Stimulated activated naive CD8-positive, alpha-beta T cell treated with anti-CD3 and anti-CD28 coated beads, Interleukin-15, amount 100 ng/mL, for 72 hours (primary cell): ENCODE measurements at regions not wholly inside any gene's neighbourhood (a gene's known extent, or its start where the extent isn't known, plus 50 kb on each side); places are given as distances from the start of the nearest gene placed in this dataset.

Experiments
- ATAC-seq: fragments of 150-1000 bp; cut with Tn5 transposase; 2 replicates; pipeline ENCODE4 v1.10.0; 2021; ENCODE audit warnings: mild to moderate bottlenecking, moderate library complexity
- DNase-seq, 2 donors: peaks; one replicate each; pipeline ENCODE4 v3.0.0; 2021 to 2022
- H3K27ac Mint-ChIP-seq, 2 donors: one replicate each; pipeline ENCODE4 v1.8.0; 2022; ENCODE audit warnings: mild to moderate bottlenecking in 2 of 2, mixed read lengths in 2 of 2, moderate library complexity in 2 of 2
- H3K27me3 Mint-ChIP-seq: one replicate; pipeline ENCODE4 v1.8.0; 2022; ENCODE audit warnings: mixed read lengths
- H3K4me1 Mint-ChIP-seq: one replicate; pipeline ENCODE4 v1.8.0; 2022; ENCODE audit warnings: mild to moderate bottlenecking, mixed read lengths
- H3K4me3 Mint-ChIP-seq, 2 donors: one replicate each; pipeline ENCODE4 v1.8.0; 2022; ENCODE audit warnings: mild to moderate bottlenecking in 2 of 2, mixed read lengths in 2 of 2, moderate library complexity in 1 of 2
- H3K9me3 Mint-ChIP-seq, 2 donors: one replicate each; pipeline ENCODE4 v1.8.0; 2022; ENCODE audit warnings: mixed read lengths in 2 of 2

DNA sequence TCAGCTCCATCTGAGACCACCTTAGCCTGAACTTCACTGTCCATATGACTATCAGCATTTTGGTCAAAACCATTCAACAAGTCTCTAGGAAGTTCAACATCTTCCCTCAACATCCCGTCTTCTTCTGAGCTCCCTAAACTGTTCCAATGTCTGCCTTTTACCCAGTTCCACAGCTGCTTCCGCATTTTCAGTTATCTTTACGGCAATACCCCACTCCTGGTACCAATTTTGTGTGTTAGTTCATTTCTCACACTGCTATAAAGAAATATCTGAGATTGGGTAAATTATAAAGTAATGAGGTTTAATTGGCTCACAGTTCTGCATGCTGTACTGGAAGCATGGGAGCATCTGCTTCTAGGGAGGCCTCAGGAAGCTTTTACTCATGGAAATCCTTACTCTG is 771.2 kb downstream of the SLITRK6 start:
- H3K9me3 Mint-ChIP-seq = peaks cover 7 to 23% of the 10 kb centered on the region in 2 donors
- ATAC-seq (no peak), DNase-seq (no peak)
- no peaks in the 10 kb centered on the region for H3K27me3 Mint-ChIP-seq
- no peak overlapping the region for H3K4me3 Mint-ChIP-seq
- no peaks in the 10 kb centered on the region for H3K4me1 Mint-ChIP-seq
- no peak overlapping the region for H3K27ac Mint-ChIP-seq

DNA sequence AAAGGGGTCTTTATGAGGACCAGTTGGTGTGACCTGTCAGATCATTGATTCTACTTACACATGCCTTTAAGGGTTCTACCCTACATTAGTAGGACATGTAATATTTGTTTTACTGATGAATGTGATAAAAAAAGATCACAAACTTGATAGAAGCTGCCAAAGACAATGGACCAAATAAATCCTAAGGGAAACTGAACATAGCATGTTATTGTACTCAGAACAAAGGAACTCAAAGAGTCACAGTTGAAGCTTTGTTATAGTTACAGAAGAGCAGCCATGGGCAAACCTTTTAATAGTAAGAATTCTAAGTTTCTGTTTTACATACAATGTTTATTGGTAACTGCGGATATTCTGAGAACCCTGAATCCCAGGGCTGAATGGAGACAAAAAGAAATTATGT is 780.1 kb downstream of the SLITRK6 start:
- DNase-seq (no peak), ATAC-seq (no peak)
- H3K4me3 Mint-ChIP-seq = no peak overlapping the region
- no peaks in the 10 kb centered on the region for H3K27me3 Mint-ChIP-seq
- H3K4me1 Mint-ChIP-seq = no peaks in the 10 kb centered on the region
- H3K9me3 Mint-ChIP-seq = peaks cover 9 to 10% of the 10 kb centered on the region in 2 donors
- H3K27ac Mint-ChIP-seq = no peak overlapping the region

DNA sequence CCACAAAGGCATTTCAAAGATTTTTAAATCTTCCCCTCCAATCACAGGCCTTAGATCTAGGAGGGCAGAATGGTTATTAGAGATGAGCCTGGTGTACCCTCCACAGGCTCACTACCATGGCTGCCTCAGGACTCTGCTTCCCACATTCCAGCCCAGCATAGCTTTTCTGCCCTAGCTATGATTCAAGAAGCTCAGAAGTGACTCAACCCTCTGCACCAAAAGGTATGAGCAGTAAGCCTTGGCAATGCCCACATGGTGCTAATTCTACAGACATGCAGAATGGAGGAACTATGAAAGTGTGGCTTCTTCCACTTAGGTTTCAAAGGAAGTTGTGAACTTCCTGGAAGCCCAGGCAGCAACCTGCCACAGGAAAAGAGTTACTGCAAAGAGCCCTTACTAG is 786.2 kb downstream of the SLITRK6 start:
- ATAC-seq (no peak), DNase-seq (no peak)
- H3K9me3 Mint-ChIP-seq = peaks cover 12 to 18% of the 10 kb centered on the region in 2 donors
- no peak overlapping the region for H3K27ac Mint-ChIP-seq
- no peaks in the 10 kb centered on the region for H3K4me1 Mint-ChIP-seq
- H3K27me3 Mint-ChIP-seq = no peaks in the 10 kb centered on the region
- no peak overlapping the region for H3K4me3 Mint-ChIP-seq

DNA sequence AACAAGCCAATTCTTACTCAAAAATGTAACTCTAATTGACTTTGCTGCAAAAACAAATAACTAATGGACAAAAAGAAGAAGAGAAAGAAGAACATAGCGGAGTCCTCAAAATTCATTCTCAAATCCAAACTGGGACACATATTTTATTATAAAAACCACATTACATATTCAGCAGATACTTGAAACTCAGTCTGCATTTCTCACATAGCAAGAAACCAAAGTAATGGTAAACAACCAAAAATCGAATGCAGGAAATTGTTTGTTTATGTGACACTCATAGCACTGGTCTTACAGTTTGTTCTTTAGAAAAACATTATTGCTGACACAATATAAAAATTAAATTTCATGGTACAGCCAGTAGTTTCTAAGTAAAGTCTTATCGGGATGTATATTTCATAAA is 789.8 kb downstream of the SLITRK6 start:
- no peaks in the 10 kb centered on the region for H3K27me3 Mint-ChIP-seq
- ATAC-seq = no peak
- no peak overlapping the region for H3K27ac Mint-ChIP-seq
- DNase-seq = no peak
- peaks cover 12 to 15% of the 10 kb centered on the region in 2 donors for H3K9me3 Mint-ChIP-seq
- H3K4me1 Mint-ChIP-seq = no peaks in the 10 kb centered on the region
- H3K4me3 Mint-ChIP-seq = no peak overlapping the region

DNA sequence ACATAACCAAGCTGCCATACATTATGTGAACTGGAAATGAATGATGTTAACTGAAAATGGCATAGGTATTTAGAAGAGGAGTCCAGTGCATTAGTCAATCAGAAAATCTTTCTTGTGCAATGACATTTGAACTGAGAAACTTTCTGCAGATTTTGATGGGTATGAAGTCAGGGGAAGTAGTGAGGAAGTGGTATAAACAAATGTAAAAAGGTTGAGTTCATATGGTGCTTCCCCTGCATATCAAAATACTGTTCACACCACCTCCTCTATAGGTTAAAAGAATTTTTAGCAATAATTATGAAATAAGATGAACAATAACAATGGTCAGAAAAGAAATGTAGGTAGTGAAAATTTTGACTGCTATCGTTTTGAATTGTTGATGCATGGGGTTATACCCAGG is 800.0 kb downstream of the SLITRK6 start:
- no peaks in the 10 kb centered on the region for H3K4me1 Mint-ChIP-seq
- ATAC-seq (no peak), DNase-seq (no peak)
- no peaks in the 10 kb centered on the region for H3K9me3 Mint-ChIP-seq
- no peak overlapping the region for H3K27ac Mint-ChIP-seq
- H3K4me3 Mint-ChIP-seq = no peak overlapping the region
- H3K27me3 Mint-ChIP-seq = no peaks in the 10 kb centered on the region

DNA sequence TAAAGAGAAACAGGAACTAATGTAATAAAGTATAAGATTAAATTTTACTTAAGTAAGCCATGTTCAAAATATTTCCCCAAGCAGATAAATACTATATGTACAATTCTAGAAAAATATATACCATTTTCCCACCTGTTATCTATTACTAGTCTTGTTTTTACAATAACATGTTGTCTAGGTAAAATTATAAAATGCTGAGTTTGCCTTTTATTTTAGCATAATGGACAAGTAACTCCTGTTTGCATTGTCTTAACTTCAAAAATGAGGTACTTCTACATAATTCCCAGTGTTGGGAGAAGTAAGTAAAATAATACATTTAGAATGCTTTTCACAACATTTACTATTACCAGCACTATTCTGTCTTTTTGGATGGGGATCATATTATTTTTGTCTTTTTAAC is 800.5 kb downstream of the SLITRK6 start:
- Mint-ChIP-seq H3K4me1 (no peaks in the 10 kb centered on the region), H3K9me3 (no peaks in the 10 kb centered on the region), H3K4me3 (no peak overlapping the region), H3K27ac (no peak overlapping the region), H3K27me3 (no peaks in the 10 kb centered on the region)
- no peak for DNase-seq
- ATAC-seq = no peak

DNA sequence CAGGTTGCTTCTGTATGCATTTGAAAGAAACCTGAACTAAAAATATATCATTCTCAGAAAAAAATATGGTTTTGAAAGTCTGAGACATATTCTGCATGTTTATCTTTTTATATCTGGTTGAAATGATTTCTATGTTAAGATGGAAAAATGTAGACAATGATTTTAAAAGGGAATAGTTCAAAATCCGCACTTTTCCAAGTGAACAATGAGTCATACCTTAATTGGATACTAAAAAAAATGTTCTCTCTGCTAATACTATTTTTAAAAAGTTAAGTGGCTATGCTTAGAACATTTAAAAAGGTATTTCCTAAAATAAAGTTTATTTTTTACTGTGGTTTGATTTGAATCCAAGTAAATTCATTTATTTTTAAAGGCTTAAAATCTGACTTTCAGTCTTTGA is 801.4 kb downstream of the SLITRK6 start:
- no peaks in the 10 kb centered on the region for H3K27me3 Mint-ChIP-seq
- no peak for ATAC-seq
- no peaks in the 10 kb centered on the region for H3K4me1 Mint-ChIP-seq
- H3K4me3 Mint-ChIP-seq = no peak overlapping the region
- no peak for DNase-seq
- no peak overlapping the region for H3K27ac Mint-ChIP-seq
- H3K9me3 Mint-ChIP-seq = no peaks in the 10 kb centered on the region

DNA sequence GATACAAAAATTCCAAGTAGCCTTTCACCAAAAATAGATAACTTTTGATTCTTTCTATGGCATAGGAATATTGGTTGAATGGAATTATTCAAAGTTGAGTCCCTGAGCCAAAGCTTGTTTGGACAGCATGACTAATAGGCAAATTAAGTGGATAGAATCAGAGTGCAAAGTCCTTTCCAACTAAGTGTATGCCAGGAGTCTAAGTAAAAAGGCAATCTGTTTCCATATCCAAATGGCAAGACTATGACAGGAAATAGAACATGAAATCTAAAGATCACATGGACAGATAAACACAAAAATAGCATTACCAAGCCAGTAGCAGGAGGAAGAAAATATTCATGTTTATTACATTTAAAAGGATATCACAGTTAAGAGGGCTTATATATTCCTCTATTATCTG is 804.6 kb downstream of the SLITRK6 start:
- no peak for DNase-seq
- H3K4me1 Mint-ChIP-seq = no peaks in the 10 kb centered on the region
- ATAC-seq = no peak
- H3K4me3 Mint-ChIP-seq = no peak overlapping the region
- no peaks in the 10 kb centered on the region for H3K27me3 Mint-ChIP-seq
- H3K27ac Mint-ChIP-seq = no peak overlapping the region
- H3K9me3 Mint-ChIP-seq = peaks cover 0 to 2% of the 10 kb centered on the region in 2 donors

DNA sequence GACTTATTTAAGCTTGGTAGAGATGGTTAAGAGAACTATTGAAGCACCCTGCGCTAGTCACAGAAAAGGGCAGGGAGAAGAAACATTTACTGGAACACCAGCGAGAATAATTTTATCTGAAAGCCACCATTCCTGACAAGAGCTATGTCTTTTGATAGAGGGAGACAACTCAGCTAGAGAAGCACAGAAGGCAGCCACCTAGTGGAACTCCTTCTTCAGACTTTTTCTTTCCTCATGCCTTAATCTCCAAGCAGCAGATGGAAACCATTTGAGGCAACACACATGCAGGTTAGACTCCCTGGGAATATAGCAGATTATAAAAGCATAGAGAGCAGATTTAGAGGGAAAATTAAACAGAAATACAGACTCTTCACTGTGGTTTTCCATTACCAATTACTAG is 813.4 kb downstream of the SLITRK6 start:
- no peak overlapping the region for H3K27ac Mint-ChIP-seq

DNA sequence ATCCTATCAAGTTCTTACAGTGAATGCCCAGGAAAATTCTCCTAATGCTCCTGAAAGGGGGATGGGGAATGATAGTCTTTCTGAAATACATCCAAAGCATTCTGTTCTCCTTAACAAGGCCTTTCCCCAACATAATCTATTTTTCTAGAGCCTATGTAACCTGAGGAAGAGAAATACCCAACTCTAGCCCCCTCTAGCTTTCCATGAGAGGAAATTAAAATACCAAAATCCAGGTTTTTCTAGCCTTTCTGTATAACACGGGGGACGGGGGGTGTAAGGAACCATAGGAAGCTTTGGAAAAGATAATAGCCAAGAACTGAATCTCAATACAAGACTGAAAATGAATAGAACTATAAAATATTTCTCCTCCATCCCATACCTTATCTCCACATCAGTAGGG is 815.9 kb downstream of the SLITRK6 start:
- ATAC-seq = no peak
- no peak overlapping the region for H3K27ac Mint-ChIP-seq
- H3K27me3 Mint-ChIP-seq = no peaks in the 10 kb centered on the region
- no peak for DNase-seq
- no peak overlapping the region for H3K4me3 Mint-ChIP-seq
- no peaks in the 10 kb centered on the region for H3K9me3 Mint-ChIP-seq
- H3K4me1 Mint-ChIP-seq = no peaks in the 10 kb centered on the region

More for the DNA sequence above, 813.4 kb downstream of the SLITRK6 start:
- ATAC-seq (no peak), DNase-seq (no peak)
- Mint-ChIP-seq H3K4me3 (no peak overlapping the region), H3K4me1 (no peaks in the 10 kb centered on the region), H3K27me3 (no peaks in the 10 kb centered on the region), H3K9me3 (peaks cover 0 to 3% of the 10 kb centered on the region in 2 donors)

DNA sequence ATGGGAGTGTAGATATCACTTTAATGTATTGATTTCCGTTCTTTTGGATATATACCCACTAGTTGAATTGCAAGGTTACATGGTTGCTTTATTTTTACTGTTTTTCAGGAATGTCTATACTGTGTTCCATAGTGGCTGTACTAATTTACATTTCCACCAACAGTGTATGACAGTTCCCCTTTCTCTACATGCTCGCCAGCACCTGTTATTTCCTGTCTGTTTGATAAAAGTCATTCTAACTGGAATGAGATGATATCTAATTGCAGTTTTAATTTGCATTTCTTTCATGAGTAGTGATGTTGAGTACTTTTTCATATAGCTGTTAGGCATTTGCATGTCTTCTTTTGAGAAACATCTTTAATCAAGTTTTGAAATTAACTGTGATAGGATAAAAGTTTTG is 818.6 kb downstream of the SLITRK6 start:
- no peak overlapping the region for H3K4me3 Mint-ChIP-seq
- ATAC-seq (no peak), DNase-seq (no peak)
- no peaks in the 10 kb centered on the region for H3K4me1 Mint-ChIP-seq
- no peaks in the 10 kb centered on the region for H3K27me3 Mint-ChIP-seq
- H3K9me3 Mint-ChIP-seq = no peaks in the 10 kb centered on the region
- H3K27ac Mint-ChIP-seq = no peak overlapping the region

DNA sequence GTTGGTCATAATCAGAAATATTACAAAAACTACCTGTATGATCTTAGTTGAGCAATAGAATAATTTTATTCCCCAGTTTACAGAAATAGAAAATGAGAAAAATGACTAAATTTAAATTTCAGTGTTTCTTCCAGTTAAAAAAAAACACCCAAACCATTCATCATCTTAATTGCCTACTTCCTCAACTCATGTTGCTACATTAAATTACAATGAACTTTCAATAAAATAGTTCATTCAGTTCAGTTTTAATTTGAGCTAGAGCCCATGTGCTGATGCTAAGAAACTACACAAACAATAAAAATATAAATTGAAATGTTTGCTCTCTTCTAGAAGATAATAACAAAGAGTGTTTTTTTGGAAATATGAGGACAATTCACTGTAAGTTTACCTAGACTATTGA is 820.4 kb downstream of the SLITRK6 start:
- Mint-ChIP-seq H3K4me1 (no peaks in the 10 kb centered on the region), H3K9me3 (no peaks in the 10 kb centered on the region), H3K27ac (no peak overlapping the region), H3K4me3 (no peak overlapping the region), H3K27me3 (no peaks in the 10 kb centered on the region)
- ATAC-seq = no peak
- DNase-seq = no peak

DNA sequence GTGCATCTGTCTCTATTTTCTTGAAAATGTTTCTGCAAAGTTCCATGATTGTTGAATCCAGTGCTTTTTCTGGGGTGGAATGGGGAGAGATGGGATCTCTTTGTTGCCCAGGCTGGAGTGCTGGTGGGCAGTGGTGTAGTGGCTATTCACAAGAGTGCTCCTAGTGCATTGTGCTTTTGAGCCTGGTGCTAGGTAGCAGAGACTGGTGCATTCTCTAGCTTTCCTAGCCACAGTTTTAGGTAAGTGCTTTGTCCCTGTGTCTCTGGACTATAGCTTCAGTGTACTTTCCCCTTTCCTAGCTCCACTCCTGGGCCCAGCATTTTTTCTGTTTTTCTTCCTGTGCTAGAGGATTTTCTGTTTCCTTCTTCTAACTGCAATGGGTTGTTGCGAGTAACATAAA is 825.6 kb downstream of the SLITRK6 start:
- Mint-ChIP-seq H3K27ac (no peak overlapping the region), H3K4me1 (no peaks in the 10 kb centered on the region), H3K27me3 (no peaks in the 10 kb centered on the region), H3K4me3 (no peak overlapping the region), H3K9me3 (no peaks in the 10 kb centered on the region)
- DNase-seq (no peak), ATAC-seq (no peak)

DNA sequence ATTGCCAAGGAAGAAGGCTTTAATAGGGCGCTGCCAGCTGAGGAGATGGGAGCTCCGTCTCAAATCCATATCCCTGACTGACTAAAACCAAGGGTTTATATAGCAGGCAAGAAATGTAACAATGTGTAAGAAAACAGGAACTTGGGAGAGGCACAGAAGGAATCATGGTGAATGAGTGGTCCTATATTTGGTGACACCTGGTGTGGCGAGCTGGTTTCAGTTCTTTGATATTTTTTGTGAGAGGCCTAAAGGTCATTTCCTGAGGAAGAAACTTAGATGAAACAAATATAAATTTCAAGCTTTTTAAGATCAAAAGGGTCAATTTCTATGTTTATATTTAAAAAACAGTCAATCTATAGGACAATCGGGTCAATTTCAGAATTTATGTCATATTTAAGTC is 826.3 kb downstream of the SLITRK6 start:
- Mint-ChIP-seq H3K27me3 (no peaks in the 10 kb centered on the region), H3K9me3 (no peaks in the 10 kb centered on the region), H3K4me1 (no peaks in the 10 kb centered on the region), H3K27ac (no peak overlapping the region), H3K4me3 (no peak overlapping the region)
- ATAC-seq (no peak), DNase-seq (no peak)

DNA sequence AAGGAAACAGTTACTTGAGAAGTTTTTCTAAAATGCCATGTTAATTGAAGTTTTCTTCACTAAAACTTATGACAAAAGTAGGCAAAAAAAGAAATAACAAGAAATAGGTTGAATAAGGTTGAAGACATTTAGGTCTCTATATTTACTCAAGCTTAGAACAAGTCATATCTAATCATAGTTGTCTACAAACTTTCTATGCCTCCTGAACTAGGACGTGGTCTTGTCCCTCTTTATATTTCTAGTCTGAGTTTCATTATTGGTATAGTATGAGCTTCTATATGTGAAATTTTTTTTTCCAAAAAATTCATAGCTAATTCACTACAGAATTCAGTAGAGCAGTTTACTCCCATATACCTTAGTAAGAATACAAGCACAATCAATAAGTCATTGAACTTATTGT is 836.4 kb downstream of the SLITRK6 start:
- Mint-ChIP-seq H3K4me1 (no peaks in the 10 kb centered on the region), H3K9me3 (no peaks in the 10 kb centered on the region), H3K27me3 (no peaks in the 10 kb centered on the region), H3K4me3 (no peak overlapping the region), H3K27ac (no peak overlapping the region)
- no peak for ATAC-seq
- no peak for DNase-seq

DNA sequence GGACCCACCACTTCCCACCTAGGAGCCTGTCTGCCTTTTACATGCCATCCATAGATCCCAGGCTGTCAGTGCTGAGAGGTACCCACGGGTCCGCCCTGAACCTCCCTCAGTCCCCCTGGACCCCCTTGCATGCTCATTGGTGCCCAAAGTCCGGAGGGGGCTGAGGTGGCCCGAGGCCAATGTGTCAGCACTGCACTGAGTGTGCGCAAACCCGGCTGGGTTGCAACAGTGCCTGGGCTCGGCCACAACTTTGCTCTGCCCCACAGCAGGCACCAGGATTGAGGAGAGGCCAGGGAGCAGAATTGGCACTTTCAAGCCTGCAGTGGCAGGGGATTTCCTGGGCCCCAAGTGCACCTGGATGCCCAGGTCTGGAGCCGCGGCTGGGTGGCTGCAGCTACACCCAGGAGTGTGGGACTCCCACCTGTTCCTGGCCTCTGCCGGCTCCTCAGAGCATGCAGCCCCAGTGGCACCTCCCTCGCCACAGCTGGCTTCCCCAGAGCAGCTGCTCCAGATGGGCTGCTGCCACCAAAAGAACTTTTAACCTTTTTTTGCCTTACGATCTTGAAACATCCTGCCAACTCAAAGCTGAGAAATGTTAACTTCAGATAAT is 837.0 kb downstream of the SLITRK6 start:
- DNase-seq (no peak), ATAC-seq (no peak)
- H3K27ac Mint-ChIP-seq = no peak overlapping the region
- no peak overlapping the region for H3K4me3 Mint-ChIP-seq
- no peaks in the 10 kb centered on the region for H3K9me3 Mint-ChIP-seq
- H3K27me3 Mint-ChIP-seq = no peaks in the 10 kb centered on the region
- H3K4me1 Mint-ChIP-seq = no peaks in the 10 kb centered on the region

DNA sequence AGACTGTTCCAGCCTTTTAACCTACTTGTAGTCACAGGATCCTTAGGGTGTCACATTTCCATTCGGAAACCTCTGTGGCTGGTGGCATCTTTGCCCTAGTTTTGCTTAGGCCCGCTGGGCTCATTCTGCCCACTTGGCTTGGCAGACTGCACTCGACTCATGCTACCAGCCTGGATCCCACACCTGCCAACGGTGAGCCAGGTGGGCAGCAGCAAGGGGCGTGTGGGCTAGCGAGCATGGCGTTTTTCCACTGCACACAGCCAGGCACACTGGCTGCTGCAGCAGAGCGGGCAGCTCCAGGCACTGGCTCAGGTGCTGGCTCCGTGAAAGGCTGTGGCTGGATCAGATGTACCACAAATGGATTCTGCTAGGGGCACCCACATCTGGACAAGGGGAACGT is 838.2 kb downstream of the SLITRK6 start:
- Mint-ChIP-seq H3K27me3 (no peaks in the 10 kb centered on the region), H3K27ac (no peak overlapping the region), H3K4me3 (no peak overlapping the region), H3K4me1 (no peaks in the 10 kb centered on the region), H3K9me3 (no peaks in the 10 kb centered on the region)
- ATAC-seq (no peak), DNase-seq (no peak)
